ENCODE measurements at regions not wholly inside any gene's neighbourhood (a gene's known extent, or its start where the extent isn't known, plus 50 kb on each side); places are given as distances from the start of the nearest gene placed in this dataset.

- Histone ChIP-seq H3K79me1 (ENCODE audit: low read depth, low read length) (no peaks in the 10 kb centered on the region), H3K27me3 (replicated peaks in 1 of 4; ENCODE audit: control insufficient read depth in 3 of 4, extremely low read depth in 1 of 4, insufficient read depth in 3 of 4, low read length in 3 of 4) (no peaks in the 10 kb centered on the region), H3K23ac (ENCODE audit: insufficient read length) (no peak overlapping the region), H2BK120ac (replicated peaks; ENCODE audit: low read depth, low read length) (no peak overlapping the region), H3K36me3 (ENCODE audit: control insufficient read depth in 2 of 4, insufficient read depth in 4 of 4, low read length in 3 of 4) (no peaks in the 10 kb centered on the region), H3K4me3 (ENCODE audit: extremely low read depth in 1 of 4, insufficient read depth in 2 of 4, low read depth in 3 of 4, low read length in 4 of 4) (no peak overlapping the region), H4K20me1 (replicated peaks in 1 of 2; ENCODE audit: control insufficient read depth in 1 of 2, insufficient read depth in 2 of 2, low read length in 2 of 2) (no peaks in the 10 kb centered on the region), H2BK5ac (ENCODE audit: low read depth, low read length) (no peak overlapping the region), H3K9ac (replicated peaks in 1 of 4; ENCODE audit: extremely low read depth in 1 of 4, low read depth in 3 of 4, low read length in 3 of 4) (no peak overlapping the region), H2AK5ac (ENCODE audit: low read depth, low read length) (no peak overlapping the region), H3K9me3 (ENCODE audit: insufficient read depth in 2 of 2, low read depth in 1 of 2, low read length in 1 of 2) (no peaks in the 10 kb centered on the region; a peak in 1 of 4 replicates), H2BK20ac (ENCODE audit: low read length) (no peak overlapping the region), H3K18ac (ENCODE audit: extremely low read depth, low read length) (no peak overlapping the region), H3K79me2 (ENCODE audit: control insufficient read depth in 1 of 2, insufficient read depth in 2 of 2, low read length in 2 of 2) (no peaks in the 10 kb centered on the region), H2BK12ac (ENCODE audit: low read depth, low read length) (no peak overlapping the region), H4K8ac (ENCODE audit: extremely low read depth, insufficient read depth, low read length) (no peak overlapping the region), H3K14ac (ENCODE audit: insufficient read length) (no peak overlapping the region), H3K56ac (replicated peaks; ENCODE audit: insufficient read length, low read depth, low read length) (no peak overlapping the region), H3K4me1 (replicated peaks in 1 of 4; ENCODE audit: control insufficient read depth in 3 of 4, insufficient read depth in 4 of 4, low read length in 3 of 4) (no peaks in the 10 kb centered on the region), H3K23me2 (ENCODE audit: low read depth, low read length) (no peaks in the 10 kb centered on the region), H4K91ac (replicated peaks; ENCODE audit: insufficient read length, low read length) (no peak overlapping the region), H2AFZ (ENCODE audit: low read length) (no peak overlapping the region), H3K4me2 (ENCODE audit: insufficient read depth in 1 of 2, low read depth in 2 of 2, low read length in 2 of 2) (no peak overlapping the region), H4K5ac (ENCODE audit: insufficient read length, low read depth, low read length) (no peak overlapping the region), H2BK15ac (ENCODE audit: low read length) (no peak overlapping the region), H3K4ac (replicated peaks; ENCODE audit: insufficient read length, low read depth, low read length) (no peak overlapping the region), H3K27ac (ENCODE audit: low read depth, low read length) (no peak overlapping the region)
- ChIA-PET POLR2A (ENCODE audit: partially characterized antibody) (no interaction called here), CTCF (ENCODE audit: partially characterized antibody) (interaction anchor here (0.6 kb wide), 1 partner anchor 114 kb away, joined by 4 read pairs; no protein-coding TSS in a partner anchor)
- FAIRE-seq, result no peak
- WGBS, 2 experiments (ENCODE audit: extremely low coverage in 1 of 2, insufficient coverage in 1 of 2, insufficient read length in 1 of 2, insufficient replicate concordance in 2 of 2, low coverage in 1 of 2, low lambda C conversion rate in 2 of 2, missing lambda C conversion rate in 1 of 2), result 93% methylated on average over 1 of the region's 1 CpG; no CpG with 5 or more reads in 1 of the 2 experiments
- peak in 1 of 2 experiments; percentile 19 for DNase-seq (ENCODE audit: low read depth in 1 of 2, low spot score in 2 of 2)
- TF ChIP-seq YY1 (IDR thresholded peaks at IDR 0.05; ENCODE audit: low read depth, low read length) (no peak), FOSL1 (IDR thresholded peaks at IDR 0.05; ENCODE audit: insufficient read depth, low read depth, low read length) (no peak), CBX5 (IDR thresholded peaks at IDR 0.05; ENCODE audit: low read depth, low read length) (no peak)
These were observed 128.3 kb upstream of the RGMA start for GRCh38 chr15:93217343-93217742.

Measured in H1 (cell line).